ENCODE measurements at regions not wholly inside any gene's neighbourhood (a gene's known extent, or its start where the extent isn't known, plus 50 kb on each side); places are given as distances from the start of the nearest gene placed in this dataset.
A peak's percentile ranks its signal among the peaks of the same experiment; 100 is the strongest.

DNA sequence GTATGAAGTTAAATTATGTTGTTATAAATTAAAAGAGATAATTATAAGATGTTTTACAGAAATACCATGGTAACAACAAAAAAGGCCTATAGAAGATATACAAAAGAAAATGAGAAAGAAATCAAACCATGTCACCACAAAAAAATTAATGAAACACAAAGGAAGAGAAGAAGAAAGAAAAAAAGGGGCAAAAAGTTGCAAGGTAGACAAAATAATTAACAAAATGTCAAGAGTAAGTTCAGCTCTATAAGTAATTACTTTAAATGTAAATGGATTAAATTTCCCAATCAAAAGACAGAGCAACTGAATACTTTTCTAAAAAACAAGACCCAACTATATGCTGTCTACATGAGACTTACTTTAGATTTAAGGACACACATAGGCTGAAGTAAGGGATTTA is 378.4 kb upstream of the FSHR start:
- Histone ChIP-seq H3K4me2 (no peak overlapping the region), H3K9me3 (peaks cover 23% of the 10 kb centered on the region; the same call in 1 of the 2 replicates), H4K20me1 (ENCODE audit: insufficient read depth) (no peaks in the 10 kb centered on the region), H3K4me3 (ENCODE audit: low read depth in 2 of 2, low read length in 1 of 2) (no peak overlapping the region), H3K4me1 (ENCODE audit: control insufficient read depth in 1 of 2, insufficient read depth in 2 of 2, low read depth in 1 of 2, low read length in 1 of 2) (no peaks in the 10 kb centered on the region), H3K79me2 (ENCODE audit: insufficient read depth) (no peaks in the 10 kb centered on the region), H3K27ac (ENCODE audit: low read depth in 2 of 2, low read length in 1 of 2) (no peak overlapping the region), H3K9ac (no peak overlapping the region), H3F3A (replicated peaks; ENCODE audit: insufficient read depth) (no peaks in the 10 kb centered on the region), H3K36me3 (replicated peaks in 1 of 2; ENCODE audit: control insufficient read depth in 1 of 2, insufficient read depth in 2 of 2, low read length in 1 of 2) (no peaks in the 10 kb centered on the region), H3K27me3 (ENCODE audit: insufficient read depth) (no peaks in the 10 kb centered on the region), H3K9me2 (no peaks in the 10 kb centered on the region), H2AFZ (ENCODE audit: low read depth) (no peak overlapping the region)
- POLR2A ChIA-PET, result no interaction called here
- TF ChIP-seq, protein P1, sequence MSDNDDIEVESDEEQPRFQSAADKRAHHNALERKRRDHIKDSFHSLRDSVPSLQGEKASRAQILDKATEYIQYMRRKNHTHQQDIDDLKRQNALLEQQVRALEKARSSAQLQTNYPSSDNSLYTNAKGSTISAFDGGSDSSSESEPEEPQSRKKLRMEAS (IDR thresholded peaks at IDR 0.05; ENCODE audit: low read depth), result no peak
- TF ChIP-seq TAF1 (IDR thresholded peaks at IDR 0.05; ENCODE audit: borderline replicate concordance, low read depth, low read length) (no peak), FOSL2 (IDR thresholded peaks at IDR 0.05; ENCODE audit: borderline replicate concordance, low read depth) (no peak), GATA2 (CRISPR knock-in tag; IDR thresholded peaks at IDR 0.05) (no peak), FOXJ3 (CRISPR knock-in tag; IDR thresholded peaks at IDR 0.05) (no peak), EZH2phosphoT487 (IDR thresholded peaks at IDR 0.05; ENCODE audit: borderline replicate concordance, low read depth) (no peak)
- CTCF ChIA-PET, result interaction anchor here (0.7 kb wide), 1 partner anchor 129 kb away, joined by 3 read pairs; no protein-coding TSS in a partner anchor
- DNase-seq, result no peak

DNA sequence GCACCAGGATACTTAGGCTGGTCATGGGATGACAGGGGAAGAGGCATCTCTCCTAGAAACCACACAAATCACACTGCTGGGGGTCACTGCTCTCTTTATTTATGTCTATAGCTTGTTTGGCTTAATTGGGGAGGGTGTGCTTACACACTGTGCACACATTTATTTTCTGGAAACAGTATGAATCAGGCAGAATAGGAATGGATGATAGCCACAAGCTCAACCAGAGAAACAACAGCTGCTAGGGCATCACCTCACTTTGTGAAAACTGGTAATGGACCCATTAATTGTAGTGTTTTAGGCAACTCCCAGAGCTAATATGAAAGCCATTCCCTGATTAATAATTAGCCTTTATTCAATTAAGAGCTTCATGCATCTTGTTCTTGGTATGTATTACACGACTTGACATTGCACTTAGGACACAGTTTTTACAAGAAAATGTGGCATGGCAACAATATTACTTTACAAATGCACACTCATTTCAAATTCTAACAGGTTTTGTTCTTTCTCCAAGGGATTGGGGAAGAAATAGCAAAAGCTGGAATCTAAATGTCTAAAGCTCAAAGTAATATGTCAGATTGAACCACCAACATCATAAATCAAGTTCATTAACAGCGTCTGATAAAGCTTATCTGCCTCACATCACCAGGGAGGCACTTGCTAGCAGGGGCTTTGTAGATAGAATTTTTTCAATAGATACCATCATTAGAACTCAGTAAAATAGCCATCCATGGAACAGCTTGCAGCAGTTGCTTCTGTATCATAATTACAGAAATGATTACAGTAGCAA is 361.9 kb upstream of the FSHR start:
- H3K36me3 ChIP-seq (replicated peaks in 1 of 2; ENCODE audit: control insufficient read depth in 1 of 2, insufficient read depth in 2 of 2, low read length in 1 of 2), result no peaks in the 10 kb centered on the region
- H3K4me1 ChIP-seq (ENCODE audit: control insufficient read depth in 1 of 2, insufficient read depth in 2 of 2, low read depth in 1 of 2, low read length in 1 of 2), result peaks cover 0 to 5% of the 10 kb centered on the region in 2 experiments; a peak in 2 of 4 replicates
- H3K27ac ChIP-seq (ENCODE audit: low read depth in 2 of 2, low read length in 1 of 2), result peak overlapping the region in 1 of 2 experiments; percentile 11; a peak in 1 of 4 replicates
- no peaks in the 10 kb centered on the region for H3K9me3 ChIP-seq
- DNase-seq, result peak; percentile 25
- no peaks in the 10 kb centered on the region for H3K79me2 ChIP-seq (ENCODE audit: insufficient read depth)
- H4K20me1 ChIP-seq (ENCODE audit: insufficient read depth), result no peaks in the 10 kb centered on the region
- H2AFZ ChIP-seq (ENCODE audit: low read depth), result no peak overlapping the region
- WGBS (ENCODE audit: low lambda C conversion rate), result 2% methylated on average over 2 of the region's 2 CpGs
- no peaks in the 10 kb centered on the region for H3K27me3 ChIP-seq (ENCODE audit: insufficient read depth)
- TF ChIP-seq CHD2 (IDR thresholded peaks at IDR 0.05; ENCODE audit: low read length, partially characterized antibody) (peak; percentile 52), GATA2 (CRISPR knock-in tag; IDR thresholded peaks at IDR 0.05) (peak; percentile 95), RCOR1 (IDR thresholded peaks at IDR 0.05; ENCODE audit: low read length) (peak; percentile 80), EP300 (IDR thresholded peaks at IDR 0.05; ENCODE audit: borderline replicate concordance in 1 of 2, low read depth in 1 of 2, low read length in 1 of 2) (peak in 1 of 2 experiments; percentile 77; a peak in 2 of 4 replicates), RAD21 (IDR thresholded peaks at IDR 0.05; ENCODE audit: low read length) (peak; percentile 7; the same call in 1 of the 2 replicates)
- TF ChIP-seq, protein P2, sequence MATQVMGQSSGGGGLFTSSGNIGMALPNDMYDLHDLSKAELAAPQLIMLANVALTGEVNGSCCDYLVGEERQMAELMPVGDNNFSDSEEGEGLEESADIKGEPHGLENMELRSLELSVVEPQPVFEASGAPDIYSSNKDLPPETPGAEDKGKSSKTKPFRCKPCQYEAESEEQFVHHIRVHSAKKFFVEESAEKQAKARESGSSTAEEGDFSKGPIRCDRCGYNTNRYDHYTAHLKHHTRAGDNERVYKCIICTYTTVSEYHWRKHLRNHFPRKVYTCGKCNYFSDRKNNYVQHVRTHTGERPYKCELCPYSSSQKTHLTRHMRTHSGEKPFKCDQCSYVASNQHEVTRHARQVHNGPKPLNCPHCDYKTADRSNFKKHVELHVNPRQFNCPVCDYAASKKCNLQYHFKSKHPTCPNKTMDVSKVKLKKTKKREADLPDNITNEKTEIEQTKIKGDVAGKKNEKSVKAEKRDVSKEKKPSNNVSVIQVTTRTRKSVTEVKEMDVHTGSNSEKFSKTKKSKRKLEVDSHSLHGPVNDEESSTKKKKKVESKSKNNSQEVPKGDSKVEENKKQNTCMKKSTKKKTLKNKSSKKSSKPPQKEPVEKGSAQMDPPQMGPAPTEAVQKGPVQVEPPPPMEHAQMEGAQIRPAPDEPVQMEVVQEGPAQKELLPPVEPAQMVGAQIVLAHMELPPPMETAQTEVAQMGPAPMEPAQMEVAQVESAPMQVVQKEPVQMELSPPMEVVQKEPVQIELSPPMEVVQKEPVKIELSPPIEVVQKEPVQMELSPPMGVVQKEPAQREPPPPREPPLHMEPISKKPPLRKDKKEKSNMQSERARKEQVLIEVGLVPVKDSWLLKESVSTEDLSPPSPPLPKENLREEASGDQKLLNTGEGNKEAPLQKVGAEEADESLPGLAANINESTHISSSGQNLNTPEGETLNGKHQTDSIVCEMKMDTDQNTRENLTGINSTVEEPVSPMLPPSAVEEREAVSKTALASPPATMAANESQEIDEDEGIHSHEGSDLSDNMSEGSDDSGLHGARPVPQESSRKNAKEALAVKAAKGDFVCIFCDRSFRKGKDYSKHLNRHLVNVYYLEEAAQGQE (IDR thresholded peaks at IDR 0.05; ENCODE audit: low read depth, low read length), result no peak
- no peak overlapping the region for H3K9ac ChIP-seq
- ChIA-PET POLR2A (interaction anchor here (0.6 kb wide), 1 partner anchor 320 kb away, joined by 3 read pairs; no protein-coding TSS in a partner anchor), CTCF (interaction anchor here (0.8 to 1.2 kb wide), 4 partner anchors 24 to 977 kb away, joined by 3 to 4 read pairs (median 3); no protein-coding TSS in a partner anchor)
- no peaks in the 10 kb centered on the region for H3F3A ChIP-seq (replicated peaks; ENCODE audit: insufficient read depth)
- H3K9me2 ChIP-seq, result no peaks in the 10 kb centered on the region
- no peak overlapping the region for H3K4me2 ChIP-seq
- no peak overlapping the region for H3K4me3 ChIP-seq (ENCODE audit: low read depth in 2 of 2, low read length in 1 of 2)

All from SK-N-SH (cell line).